ENCODE measurements at regions not wholly inside any gene's neighbourhood (a gene's known extent, or its start where the extent isn't known, plus 50 kb on each side); places are given as distances from the start of the nearest gene placed in this dataset.

DNA sequence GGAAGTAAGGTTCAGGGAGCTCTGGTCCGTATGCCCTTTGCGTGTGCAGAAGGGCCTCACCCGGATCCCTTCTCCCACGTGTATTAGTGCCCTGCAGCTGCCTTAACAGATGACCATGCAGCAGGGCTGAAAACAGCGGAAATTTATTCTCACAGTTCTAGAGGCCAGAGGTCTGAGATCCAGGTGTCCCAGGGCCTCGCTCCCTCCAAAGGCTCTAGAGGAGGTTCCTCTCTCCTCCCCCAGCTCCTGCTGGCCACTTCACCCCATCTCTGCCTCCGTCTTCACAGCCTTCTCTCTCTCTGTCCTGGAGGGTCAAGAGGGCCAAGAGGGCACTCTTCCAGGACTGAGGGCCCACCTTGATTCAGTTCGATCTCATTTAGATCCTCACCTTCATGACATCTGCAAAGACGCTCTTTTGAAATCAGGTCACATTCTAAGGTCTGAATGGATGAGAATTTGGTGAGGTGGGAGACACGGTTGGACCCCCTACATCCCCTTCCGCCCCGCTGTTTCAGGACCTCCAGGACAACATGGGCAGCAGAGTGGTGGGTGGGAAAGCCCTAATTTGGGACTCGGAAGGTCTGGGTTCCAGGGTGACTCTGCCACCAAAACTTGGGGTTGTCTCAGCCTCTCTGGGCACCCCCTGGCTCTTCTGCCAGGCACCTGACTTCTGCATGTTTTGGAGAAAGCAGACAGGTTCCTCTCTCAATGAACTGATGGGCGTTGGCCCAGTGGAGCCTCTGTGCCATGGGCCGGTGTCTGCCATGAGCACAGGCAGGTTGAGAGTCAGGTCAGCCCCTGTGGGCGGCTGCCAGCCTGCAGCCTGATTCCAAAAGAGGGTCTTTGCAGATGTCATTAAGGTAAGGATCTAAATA lies 361.2 kb downstream of the SEC14L1 start:
- intact Hi-C loops (cut with DNase I, micrococcal nuclease) = no loop called here
- DNase-seq = no peak

DNA sequence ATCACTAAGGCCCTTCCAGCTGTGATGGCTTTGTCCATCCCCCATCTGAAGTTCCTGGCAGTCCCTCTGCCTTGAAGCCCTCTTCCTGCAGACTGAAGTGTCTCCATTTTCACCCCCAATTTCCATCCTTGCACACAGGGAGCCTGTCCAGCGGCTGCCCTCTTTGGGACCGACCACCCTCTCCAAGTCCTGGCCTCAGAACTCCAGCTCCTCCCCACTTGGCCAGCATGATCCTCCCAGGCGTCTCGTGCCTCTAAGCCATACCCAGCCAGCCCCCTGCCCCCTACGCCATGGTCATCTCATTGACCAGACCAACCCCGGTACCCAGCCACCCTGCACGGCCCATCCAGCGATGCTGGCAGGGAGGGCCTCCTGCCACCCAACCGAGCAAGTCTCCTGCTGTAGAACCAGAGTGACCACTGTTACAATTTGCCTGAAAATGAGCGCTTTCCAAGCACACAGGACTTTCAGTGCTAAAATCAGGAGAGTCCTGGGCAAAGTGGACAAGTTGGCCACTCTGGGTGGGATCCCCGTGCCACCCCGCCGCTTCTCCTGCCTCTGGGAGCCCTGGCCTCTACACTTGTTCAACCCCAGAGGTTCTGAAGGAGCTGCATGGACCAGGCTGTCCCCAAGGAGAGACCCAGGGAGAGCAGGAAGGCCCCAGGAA lies 362.0 kb downstream of the SEC14L1 start:
- intact Hi-C loops (cut with DNase I, micrococcal nuclease) = no loop called here
- no peak for ATAC-seq
- no peak for DNase-seq

More for the DNA sequence above, 361.2 kb downstream of the SEC14L1 start:
- ATAC-seq = no peak

DNA sequence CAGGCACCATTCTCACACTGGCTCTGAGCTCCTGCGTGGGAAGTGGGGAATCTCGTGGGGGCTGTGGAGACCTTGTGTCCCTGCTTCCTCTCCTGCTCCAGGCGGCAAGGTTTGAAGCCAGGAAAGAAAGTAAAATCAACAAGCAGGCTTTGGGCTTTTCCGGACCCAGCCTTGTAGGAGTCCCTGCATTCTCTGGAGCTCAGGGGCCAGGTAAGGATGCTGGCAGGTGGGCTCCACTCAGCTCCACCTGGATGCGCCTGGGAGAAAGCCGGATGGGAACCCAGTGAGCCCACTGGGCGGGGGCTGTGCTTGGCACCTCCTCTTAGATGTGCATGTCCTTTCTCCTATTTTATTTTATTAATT lies 362.5 kb downstream of the SEC14L1 start:
- no peak for DNase-seq
- intact Hi-C loops (cut with DNase I, micrococcal nuclease) = no loop called here
- ATAC-seq = no peak

DNA sequence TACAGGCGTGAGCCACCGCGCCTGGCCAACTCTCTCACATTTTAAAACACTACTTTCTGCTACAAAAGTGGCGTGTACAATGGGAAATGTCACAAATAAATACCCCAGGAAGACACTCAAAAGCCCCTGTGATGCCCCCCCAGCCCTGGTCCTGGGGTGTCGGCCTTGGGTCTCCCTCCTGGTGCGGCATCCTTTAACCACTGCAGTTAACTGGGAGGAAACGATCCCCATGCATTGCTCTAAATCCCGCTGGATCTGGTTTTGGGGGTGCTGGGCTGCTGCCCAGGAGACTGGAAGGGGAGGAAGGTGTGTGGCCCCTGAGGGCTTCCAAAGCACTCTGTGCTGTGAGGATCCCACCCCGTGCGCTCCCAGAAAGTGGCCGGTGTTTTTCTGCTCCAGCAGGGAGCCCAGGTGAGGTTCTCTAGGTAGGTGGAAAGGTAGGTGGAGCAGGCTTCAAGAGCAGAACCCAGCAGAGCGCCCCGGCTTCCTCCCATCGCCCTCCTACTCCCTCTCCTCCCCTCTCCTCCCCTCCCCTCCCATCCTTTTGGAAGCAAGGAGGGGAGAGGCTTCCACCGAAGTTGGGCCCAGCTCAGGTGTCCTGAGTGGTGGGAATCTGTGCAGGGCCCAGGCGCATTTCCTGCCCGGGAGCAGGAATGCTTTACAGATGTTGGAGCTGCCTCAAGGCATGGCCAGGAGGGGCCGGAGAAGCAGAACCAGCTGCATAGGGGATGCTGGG lies 363.3 kb downstream of the SEC14L1 start:
- intact Hi-C loops (cut with DNase I, micrococcal nuclease) = no loop called here
- DNase-seq = no peak
- ATAC-seq = no peak

DNA sequence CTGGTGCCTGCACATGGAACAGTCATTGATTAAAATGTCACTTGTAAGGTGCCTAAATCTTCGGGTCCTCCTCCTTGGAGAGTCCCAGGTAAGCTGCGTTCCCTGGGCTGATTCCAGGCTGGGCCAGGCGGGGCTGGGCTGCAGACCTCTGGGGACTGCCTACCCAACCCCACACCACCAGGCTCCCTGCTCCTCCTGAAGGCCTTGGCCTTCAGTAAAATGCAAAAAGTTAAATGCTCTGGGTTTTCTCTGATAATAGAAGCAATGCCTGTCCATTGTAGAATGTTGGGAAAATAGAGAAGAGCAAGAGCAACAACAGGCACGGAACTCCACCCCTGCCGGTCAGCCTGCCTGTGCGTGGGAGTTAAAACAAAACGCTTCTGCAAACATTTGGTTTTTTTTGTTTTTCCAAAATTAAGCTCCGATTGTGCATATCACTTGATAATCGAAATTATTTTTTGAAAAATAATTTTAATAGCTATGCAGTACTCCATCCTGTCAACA lies 363.9 kb downstream of the SEC14L1 start:
- DNase-seq = no peak
- intact Hi-C loops (cut with DNase I, micrococcal nuclease) = no loop called here
- no peak for ATAC-seq

DNA sequence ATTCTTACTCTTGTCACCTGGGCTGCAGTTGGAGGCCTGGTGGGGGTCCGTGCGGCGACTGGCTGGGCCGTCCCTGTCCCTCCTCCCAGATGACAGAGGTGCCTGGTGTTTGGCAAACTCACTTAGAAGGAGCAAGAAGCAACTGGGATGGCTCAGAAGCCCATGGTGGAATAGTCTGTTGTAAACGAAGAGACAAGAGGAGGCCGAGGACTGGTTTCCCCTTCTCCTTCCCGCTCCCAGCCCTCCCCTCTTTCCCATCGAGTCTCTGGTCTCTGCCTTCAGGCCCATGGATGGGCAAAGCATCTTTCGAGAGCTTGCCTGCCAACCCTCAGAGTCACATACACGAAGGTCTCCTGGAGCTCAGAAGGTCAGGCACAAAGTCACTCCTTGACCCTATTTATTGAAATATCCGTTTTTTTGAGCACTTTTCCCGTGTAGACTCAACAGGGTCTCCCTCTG lies 364.4 kb downstream of the SEC14L1 start:
- ATAC-seq = no peak
- no peak for DNase-seq
- intact Hi-C loops (cut with DNase I, micrococcal nuclease) = no loop called here

DNA sequence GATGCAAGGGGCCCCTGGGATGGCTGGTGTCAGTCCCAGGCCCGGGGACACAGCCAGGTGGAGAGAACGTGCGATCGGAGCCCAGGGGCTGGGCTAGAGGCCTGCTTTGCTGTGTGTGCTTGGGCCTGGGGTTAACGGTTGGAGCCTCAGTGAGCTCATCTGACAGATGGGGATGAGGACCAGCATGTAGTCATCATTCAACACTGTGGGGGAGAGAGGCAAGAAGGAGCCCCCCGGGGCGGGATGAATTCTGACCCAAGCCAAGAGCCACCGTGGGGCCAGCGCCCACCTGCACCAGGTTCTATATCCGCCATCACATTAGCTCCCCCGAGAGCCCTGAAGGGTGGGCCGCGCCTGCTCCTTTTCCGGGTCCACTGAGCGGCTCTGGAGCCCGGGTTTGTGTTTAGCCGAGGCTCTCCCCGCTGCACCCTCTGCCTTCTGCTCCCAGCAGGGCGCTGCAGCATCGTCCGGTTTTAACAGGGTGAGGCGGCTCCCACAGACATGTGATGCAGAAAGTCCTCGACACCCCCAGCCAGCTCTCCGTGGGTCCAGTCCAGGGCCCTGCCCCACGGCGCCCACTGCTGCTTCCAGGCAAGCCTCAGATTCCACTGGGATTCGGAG lies 365.7 kb downstream of the SEC14L1 start:
- DNase-seq (no peak), ATAC-seq (no peak)
- intact Hi-C loops (cut with DNase I, micrococcal nuclease) = no loop called here

DNA sequence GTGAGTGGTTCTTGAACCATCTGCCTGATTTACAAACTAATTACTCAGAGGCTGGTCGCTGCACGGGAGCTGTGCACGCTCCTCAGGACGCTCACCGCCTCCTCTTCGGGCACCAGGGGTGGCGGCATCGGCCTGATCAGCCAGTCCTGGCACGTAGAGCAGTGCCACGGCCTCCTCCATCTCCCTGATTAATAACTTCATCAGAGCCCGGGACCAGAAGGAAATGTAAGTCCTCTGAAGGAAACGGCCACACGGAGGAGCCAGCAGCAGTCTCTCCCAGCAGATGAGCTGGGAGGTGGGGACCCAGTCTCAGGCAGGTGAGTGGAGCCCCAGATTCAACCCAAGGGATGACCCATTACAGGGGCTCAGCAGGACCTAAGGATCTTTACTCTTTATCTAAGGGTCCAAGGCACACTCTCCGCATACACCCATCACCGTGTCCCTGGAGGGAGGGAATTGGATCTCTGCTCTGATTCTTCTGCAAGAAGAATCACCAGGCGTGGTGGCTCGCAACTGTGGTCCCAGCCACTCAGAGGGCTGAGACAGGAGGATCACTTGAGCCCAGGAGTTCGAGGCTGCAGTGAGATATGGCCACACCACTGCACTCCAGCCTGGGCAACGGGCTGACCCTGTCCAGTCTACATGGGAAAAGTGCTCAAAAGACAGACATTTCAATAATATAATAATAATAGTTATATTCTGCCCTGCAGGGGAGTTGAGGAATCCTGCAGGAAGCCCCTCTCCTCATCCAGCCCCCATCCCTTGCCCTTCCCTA lies 366.5 kb downstream of the SEC14L1 start:
- ATAC-seq (no peak), DNase-seq (no peak)
- intact Hi-C loops (cut with DNase I, micrococcal nuclease) = no loop called here

DNA sequence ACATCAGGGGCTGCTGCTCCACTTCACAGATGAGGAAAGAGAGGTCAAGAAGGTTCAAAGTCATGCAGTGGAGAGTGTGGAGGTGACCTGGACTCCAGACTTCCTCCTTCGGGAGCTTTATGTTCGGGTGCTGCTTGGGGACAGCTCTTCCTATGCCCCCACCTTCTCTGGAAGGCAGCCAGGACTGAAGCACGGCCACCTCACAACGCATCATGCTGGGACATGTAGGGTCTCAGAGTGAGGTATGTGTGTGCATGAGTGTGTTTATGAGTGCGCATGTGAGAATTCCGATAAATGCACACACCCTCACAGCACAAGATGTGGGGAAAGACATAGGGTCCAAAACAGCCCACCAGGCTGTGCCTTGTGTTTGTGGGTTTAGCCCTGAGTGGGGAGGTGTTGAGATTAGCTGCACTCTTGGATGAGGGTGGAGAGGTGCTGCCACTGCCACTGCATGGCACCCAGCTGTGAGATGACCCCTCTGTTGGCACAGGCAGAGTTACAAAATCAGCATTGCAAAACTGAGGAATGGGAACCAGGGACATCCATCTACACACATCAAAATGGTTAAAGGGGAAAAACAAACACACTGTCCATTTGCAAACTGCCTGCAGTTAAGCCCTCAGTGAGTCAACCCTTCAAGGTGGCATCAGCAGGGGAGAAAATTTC lies 367.4 kb downstream of the SEC14L1 start:
- no peak for ATAC-seq
- no peak for DNase-seq
- intact Hi-C loops (cut with DNase I, micrococcal nuclease) = no loop called here

DNA sequence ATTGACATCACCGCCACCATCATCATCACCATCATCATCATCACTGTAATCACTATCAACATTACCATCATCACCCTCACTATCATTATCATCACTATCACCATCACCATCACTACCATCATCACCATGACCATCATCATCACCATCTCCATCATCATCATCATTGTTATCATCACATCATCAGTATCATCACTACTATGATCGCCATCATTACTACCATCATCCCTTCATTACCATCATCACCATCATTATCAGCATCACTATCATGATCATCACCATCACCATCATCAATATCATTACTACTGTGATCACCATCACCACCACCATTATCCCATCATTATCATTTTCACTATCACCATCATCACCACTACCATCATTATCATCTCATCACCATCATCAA lies 368.3 kb downstream of the SEC14L1 start:
- DNase-seq = no peak

DNA sequence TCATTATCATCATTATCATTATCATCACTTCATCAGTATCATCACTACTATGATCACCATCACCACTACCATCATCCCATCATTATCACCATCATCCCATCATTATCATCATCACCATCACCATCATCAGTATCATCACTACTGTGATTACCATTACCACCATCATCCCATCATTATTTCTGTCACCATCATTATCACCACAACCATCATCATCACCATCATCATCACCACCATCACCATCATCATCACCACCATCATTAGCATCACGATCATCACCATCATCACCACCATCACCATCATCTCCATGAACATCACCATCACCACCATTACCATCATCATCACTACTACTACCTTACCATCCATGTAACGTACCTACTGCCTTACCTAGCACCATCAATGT lies 368.8 kb downstream of the SEC14L1 start:
- intact Hi-C loops (cut with DNase I, micrococcal nuclease) = no loop called here
- DNase-seq (no peak), ATAC-seq (no peak)

More for the DNA sequence above, 368.3 kb downstream of the SEC14L1 start:
- no peak for ATAC-seq
- intact Hi-C loops (cut with DNase I, micrococcal nuclease) = no loop called here

DNA sequence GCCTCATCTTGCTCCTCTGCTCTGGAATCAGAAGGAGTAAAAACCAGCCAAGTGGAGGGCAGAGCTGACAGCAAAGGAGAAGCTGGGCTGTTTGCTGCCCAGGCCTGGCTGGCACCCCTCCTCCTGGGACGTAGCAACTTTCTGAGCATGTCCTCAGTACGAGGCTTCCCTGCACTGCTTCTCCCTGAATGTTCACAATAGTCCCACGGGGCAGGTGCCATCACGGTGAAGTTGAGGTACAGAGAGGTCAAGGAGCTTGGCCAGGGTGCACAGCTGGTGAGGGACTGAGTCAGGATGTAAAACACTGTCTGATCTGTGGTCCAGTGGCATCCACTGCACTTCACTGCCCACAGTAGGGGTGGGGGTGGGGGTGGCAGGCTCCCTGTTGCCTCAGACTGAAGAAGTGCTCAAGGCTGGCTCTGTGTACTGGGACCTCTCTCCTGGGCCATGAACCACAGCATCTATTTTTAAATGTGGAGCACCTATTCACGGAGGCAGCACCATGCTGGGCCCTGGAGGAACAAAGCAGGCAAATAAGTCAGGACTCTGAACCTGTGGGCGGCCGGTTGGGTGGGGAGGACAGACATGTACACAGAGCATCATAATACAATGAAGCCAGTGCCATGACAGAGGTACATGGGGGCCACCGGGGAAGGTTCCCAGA lies 369.5 kb downstream of the SEC14L1 start:
- DNase-seq = no peak
- intact Hi-C loops (cut with DNase I, micrococcal nuclease) = no loop called here
- no peak for ATAC-seq

DNA sequence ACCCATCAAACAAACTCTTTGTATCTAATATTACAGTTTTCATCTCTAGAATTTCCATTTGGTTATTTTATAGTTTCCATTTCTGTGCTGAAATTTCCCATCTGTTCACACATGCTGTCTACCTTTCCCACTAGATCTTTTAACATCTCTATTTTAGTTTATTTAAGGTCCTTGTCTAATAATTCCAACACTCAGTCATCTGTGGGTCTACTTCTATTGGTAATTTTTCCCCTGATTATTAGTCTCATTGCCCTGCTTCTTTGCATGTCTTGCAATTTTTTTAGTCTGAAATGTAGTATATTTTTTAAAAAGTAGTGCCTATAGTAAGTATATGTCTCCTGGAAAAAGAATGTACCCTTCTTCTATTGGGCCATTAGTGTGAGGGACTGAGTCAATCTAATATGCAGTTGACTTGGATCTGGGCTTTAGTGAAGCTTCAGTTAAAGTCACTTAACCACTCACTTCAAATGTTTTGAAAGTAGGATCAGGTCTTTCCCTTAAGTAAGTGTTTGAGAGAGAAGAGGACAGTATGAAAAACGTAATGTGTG lies 370.8 kb downstream of the SEC14L1 start:
- DNase-seq (no peak), ATAC-seq (no peak)
- intact Hi-C loops (cut with DNase I, micrococcal nuclease) = no loop called here

DNA sequence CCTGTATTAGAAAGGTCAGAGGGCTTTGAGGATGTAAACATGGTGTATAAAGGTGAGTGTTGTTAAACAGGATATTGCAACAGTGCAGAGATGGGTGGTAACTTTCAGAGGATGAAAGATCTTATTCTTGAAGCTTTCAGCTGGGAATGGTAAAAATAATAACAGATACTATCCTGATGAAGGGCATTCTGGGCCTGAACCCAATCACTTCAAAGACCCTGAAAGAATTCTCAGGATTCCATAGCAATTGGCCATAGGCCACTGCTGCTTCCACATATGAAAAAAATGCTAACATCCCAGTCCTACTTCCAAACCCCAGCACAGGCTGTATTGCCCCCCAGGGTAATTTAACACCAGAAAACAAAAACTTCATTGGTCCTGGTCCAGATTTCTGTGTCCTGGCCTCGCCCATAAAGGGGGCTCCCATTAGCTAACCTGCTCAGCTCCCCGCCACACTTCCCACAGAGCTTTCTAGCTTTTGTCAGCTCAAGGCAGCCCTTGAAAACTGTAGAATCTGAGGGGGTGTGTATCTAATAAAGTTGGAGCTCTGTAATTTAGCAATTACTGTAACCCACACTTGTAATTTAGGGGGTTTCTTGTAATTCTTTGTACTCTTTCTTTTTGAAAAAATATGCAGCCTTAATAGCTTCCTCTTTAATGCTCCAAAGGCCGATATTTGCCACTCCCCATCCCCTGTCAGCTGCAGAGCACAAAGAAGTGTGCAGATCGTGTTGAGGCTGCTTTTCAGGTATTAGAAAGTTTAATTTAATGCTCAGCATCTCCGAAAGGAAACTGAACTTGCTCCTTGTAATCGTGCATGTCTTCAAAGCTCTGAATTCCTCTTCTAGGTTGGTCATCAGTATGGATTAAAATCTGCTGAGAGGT lies 371.5 kb downstream of the SEC14L1 start:
- ATAC-seq (no peak), DNase-seq (no peak)
- intact Hi-C loops (cut with DNase I, micrococcal nuclease) = no loop called here

DNA sequence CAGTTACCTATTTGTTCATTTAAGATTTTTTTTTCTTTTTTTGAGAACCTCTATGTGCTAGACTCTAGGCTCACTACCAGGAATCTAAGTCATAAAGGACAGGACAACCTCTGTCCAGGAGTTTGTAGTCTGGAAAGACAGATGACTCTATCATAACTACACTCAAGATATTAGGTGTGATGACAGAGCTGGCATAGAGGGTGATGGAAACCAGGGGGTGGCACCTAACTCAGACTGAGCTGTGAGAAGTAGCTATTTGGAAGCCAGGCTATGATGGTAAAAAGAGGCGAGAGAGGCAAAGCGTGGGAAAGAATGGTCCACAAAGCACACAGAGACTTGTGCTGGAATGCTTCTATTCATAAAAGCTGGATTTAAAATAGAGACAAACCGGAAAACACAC lies 372.3 kb downstream of the SEC14L1 start:
- DNase-seq (no peak), ATAC-seq (no peak)
- intact Hi-C loops (cut with DNase I, micrococcal nuclease) = no loop called here

DNA sequence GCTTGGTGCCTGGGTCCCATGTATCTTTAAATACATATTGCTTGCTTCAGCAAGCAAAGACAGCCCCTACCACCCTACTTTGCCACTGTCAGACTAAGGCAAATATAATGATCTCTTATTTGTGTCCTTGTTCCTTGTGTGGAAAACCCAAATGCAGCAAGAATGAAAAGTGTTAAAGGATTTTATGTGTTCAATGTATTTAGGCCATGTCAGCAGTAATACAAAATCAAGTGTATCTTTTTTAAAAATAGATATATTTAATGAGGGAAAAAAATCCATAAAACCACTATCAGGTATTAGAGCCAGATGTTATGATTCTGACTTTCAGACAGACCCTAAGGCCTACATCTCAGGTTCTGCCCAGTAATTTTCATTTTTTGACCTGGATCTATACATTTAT lies 374.5 kb downstream of the SEC14L1 start:
- intact Hi-C loops (cut with DNase I, micrococcal nuclease) = no loop called here
- DNase-seq (no peak), ATAC-seq (no peak)
